Mucosa of descending colon (tissue), 3 donors: ENCODE measurements at regions not wholly inside any gene's neighbourhood (a gene's known extent, or its start where the extent isn't known, plus 50 kb on each side); places are given as distances from the start of the nearest gene placed in this dataset.

ENCODE experiments used
- ATAC-seq: fragments of 200-7000 bp; cut with Tn5 transposase; one replicate; pipeline ENCODE4 v1.9.1; 2020; ENCODE audit warnings: mild to moderate bottlenecking, moderate library complexity
- DNase-seq, 3 donors: peaks; one replicate each; pipeline ENCODE4 v3.0.0-alpha.2; 2020
- H3K36me3 ChIP-seq: fragments of 200-600 bp; one replicate; pipeline ENCODE4 v1.8.0; 2021; ENCODE audit warnings: low read depth, mild to moderate bottlenecking
- H3K4me1 ChIP-seq: fragments of 200-600 bp; one replicate; pipeline ENCODE4 v1.8.0; 2021; ENCODE audit warnings: low read depth, mild to moderate bottlenecking
- H3K4me3 ChIP-seq: fragments of 200-600 bp; one replicate; pipeline ENCODE4 v1.8.0; 2021; ENCODE audit warnings: mild to moderate bottlenecking
- H3K9me3 ChIP-seq: fragments of 200-600 bp; one replicate; pipeline ENCODE4 v1.8.0; 2021; ENCODE audit warnings: mild to moderate bottlenecking
- CTCF ChIP-seq: fragments of 200-600 bp; IDR thresholded peaks from one replicate; pipeline ENCODE4 v1.8.0; 2022; ENCODE audit warnings: antibody characterized with exemption, mild to moderate bottlenecking
- intact Hi-C, 2 donors: fragments of 100-400 bp; cut with DNase I in 1 of 2; cut with micrococcal nuclease in 1 of 2; formaldehyde crosslinking; loops; one replicate each; pipeline versions ENCODE4 v1.11.0 to v1.11.1; 2022; cut with DNase I, micrococcal nuclease
- donor health status: DM: no; HTN: no; CAD: no; lungs with moderate emphysema.
- donor health status: DM: no; HTN: no; CAD: no.
- donor health status: DM: no; HTN: yes; CAD: no.

GRCh38 chr6:132072271-132072670, 121.1 kb upstream of the CCN2 start:
- DNase-seq = no peak
- no peaks in the 10 kb centered on the region for H3K4me1 ChIP-seq
- ATAC-seq = no peak

DNA sequence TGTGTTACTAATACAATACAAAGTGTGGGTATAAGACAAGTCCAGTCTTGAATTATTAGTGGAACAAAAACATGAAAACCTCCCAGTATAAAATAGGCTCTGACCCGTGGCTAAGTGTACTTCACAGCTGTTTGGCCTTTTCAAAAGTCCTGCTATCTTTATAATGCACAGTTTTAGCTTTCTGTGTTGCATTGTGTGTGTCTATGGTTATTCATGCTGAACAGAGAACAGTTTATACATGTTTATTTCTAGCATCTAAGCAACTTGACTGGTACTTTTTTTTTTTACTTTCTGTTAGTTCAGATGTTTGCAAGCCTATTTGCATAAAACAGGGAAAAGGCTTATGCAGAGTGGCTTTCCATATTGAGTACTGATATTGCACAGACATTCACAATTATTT, 119.2 kb upstream of the CCN2 start:
- Histone ChIP-seq H3K36me3 (no peaks in the 10 kb centered on the region), H3K9me3 (no peaks in the 10 kb centered on the region), H3K4me1 (no peaks in the 10 kb centered on the region), H3K4me3 (no peak overlapping the region)
- TF ChIP-seq CTCF = no peak
- DNase-seq (no peak), ATAC-seq (no peak)
- intact Hi-C loops = no loop called here

More at GRCh38 chr6:132072271-132072670, 121.1 kb upstream of the CCN2 start:
- TF ChIP-seq CTCF = no peak
- no peak overlapping the region for H3K4me3 ChIP-seq
- no peaks in the 10 kb centered on the region for H3K36me3 ChIP-seq
- intact Hi-C loops = no loop called here
- no peaks in the 10 kb centered on the region for H3K9me3 ChIP-seq

DNA sequence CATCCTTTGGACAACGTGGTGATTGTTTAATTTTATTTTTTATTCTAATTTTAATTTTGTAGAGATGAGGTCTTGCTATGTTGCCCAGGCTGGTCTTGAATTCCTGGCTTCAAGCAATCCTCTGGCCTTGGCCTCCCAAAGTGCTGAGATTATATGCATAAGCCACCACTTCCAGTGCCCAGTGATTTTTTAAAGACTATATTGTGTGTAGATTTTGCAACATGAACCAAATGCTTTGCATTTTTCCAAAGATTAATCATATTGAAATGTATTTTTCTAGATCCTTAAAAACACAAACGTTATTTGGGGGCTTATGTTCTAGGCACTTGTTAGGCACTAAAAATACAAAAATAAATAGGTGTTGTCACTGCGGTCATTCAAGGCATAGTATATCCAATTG, 117.6 kb upstream of the CCN2 start:
- TF ChIP-seq CTCF = no peak
- intact Hi-C loops = no loop called here
- no peak for DNase-seq
- no peak overlapping the region for H3K4me3 ChIP-seq
- no peaks in the 10 kb centered on the region for H3K36me3 ChIP-seq
- no peaks in the 10 kb centered on the region for H3K9me3 ChIP-seq
- ATAC-seq = no peak
- no peaks in the 10 kb centered on the region for H3K4me1 ChIP-seq

DNA sequence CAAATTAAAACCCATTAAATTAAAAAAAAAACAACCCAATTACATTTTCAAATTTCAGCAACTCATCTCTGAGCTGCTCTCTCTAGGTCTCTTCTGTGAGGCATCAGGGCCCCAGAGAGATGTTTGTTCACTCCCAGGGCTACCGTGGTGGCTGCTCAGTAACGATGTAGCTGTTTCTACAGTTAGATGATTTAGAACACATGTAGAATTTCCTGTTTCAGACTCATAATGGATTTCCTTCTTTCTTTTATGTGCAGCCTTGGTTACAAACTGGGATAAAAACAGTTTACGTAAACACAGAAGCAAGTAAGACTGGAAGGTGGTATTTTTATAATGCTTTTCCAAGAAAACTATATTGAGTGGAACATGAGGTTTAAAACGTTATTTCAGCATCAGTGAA, 116.1 kb upstream of the CCN2 start:
- H3K4me3 ChIP-seq = no peak overlapping the region
- H3K36me3 ChIP-seq = no peaks in the 10 kb centered on the region
- intact Hi-C loops = no loop called here
- DNase-seq (no peak), ATAC-seq (no peak)
- no peak for TF ChIP-seq CTCF
- H3K9me3 ChIP-seq = no peaks in the 10 kb centered on the region
- H3K4me1 ChIP-seq = no peaks in the 10 kb centered on the region

GRCh38 chr6:132065556-132065955, 114.4 kb upstream of the CCN2 start:
- ATAC-seq = no peak
- Histone ChIP-seq H3K4me3 (no peak overlapping the region), H3K9me3 (no peaks in the 10 kb centered on the region), H3K4me1 (no peaks in the 10 kb centered on the region), H3K36me3 (no peaks in the 10 kb centered on the region)
- no peak for TF ChIP-seq CTCF
- DNase-seq = no peak
- intact Hi-C loops = no loop called here

DNA sequence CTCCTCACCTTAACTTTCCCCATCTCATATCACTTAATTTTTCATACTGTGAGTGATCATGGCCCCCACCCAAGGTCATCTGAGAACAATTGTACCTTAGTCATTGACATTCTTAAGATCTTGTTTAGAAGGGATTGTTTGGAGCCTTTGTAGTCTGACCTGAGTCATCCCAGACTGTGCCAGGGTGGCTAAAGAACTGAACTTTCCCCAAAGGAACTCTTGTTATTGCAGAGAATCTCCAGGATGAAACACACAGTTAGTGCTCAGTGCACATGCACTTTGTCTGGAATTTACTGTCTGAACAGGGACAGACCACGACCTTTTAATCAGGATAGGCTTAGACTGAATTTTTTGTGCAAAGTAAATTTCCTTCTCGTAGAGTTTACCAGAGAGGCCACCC, 112.6 kb upstream of the CCN2 start:
- ATAC-seq (peak; percentile 43), DNase-seq (no peak)
- H3K4me3 ChIP-seq = no peak overlapping the region
- H3K9me3 ChIP-seq = no peaks in the 10 kb centered on the region
- intact Hi-C loops = no loop called here
- no peaks in the 10 kb centered on the region for H3K36me3 ChIP-seq
- no peaks in the 10 kb centered on the region for H3K4me1 ChIP-seq
- no peak for TF ChIP-seq CTCF
